Activated naive CD8-positive, alpha-beta T cell treated with anti-CD3 and anti-CD28 coated beads, Interleukin-2, amount 50 U/mL, for 24 hours (primary cell): ENCODE measurements at regions not wholly inside any gene's neighbourhood (a gene's known extent, or its start where the extent isn't known, plus 50 kb on each side); places are given as distances from the start of the nearest gene placed in this dataset.
"Not testable (repeated sequence)": the region's sequence is repeated elsewhere in the genome, so short reads cannot be mapped to it uniquely, and the experiment has no call there.

Experiments used
- ATAC-seq: fragments of 150-1000 bp; cut with Tn5 transposase; one replicate; pipeline ENCODE4 v1.10.0; 2021
- DNase-seq: peaks from one replicate; pipeline ENCODE4 v3.0.0; 2021
- H3K27ac Mint-ChIP-seq: one replicate; pipeline ENCODE4 v1.8.0; 2021; ENCODE audit warnings: mild to moderate bottlenecking, mixed read lengths
- H3K27me3 Mint-ChIP-seq: one replicate; pipeline ENCODE4 v1.8.0; 2021; ENCODE audit warnings: mixed read lengths
- H3K36me3 Mint-ChIP-seq: one replicate; pipeline ENCODE4 v1.8.0; 2021; ENCODE audit warnings: low read depth, mixed read lengths
- H3K4me1 Mint-ChIP-seq: one replicate; pipeline ENCODE4 v1.8.0; 2021; ENCODE audit warnings: mixed read lengths
- H3K4me3 Mint-ChIP-seq: one replicate; pipeline ENCODE4 v1.8.0; 2021; ENCODE audit warnings: mild to moderate bottlenecking, moderate library complexity, mixed read lengths
- H3K9me3 Mint-ChIP-seq: one replicate; pipeline ENCODE4 v1.8.0; 2021; ENCODE audit warnings: mixed read lengths

- Mint-ChIP-seq H3K27me3 (no peaks in the 10 kb centered on the region), H3K4me1 (no peaks in the 10 kb centered on the region), H3K36me3 (no peaks in the 10 kb centered on the region), H3K27ac (no peak overlapping the region), H3K9me3 (no peaks in the 10 kb centered on the region), H3K4me3 (no peak overlapping the region)
- no peak for ATAC-seq
- no peak for DNase-seq
Observed at GRCh38 chr3:182414586-182414985, 378.7 kb upstream of the ATP11B start.

GRCh38 chr3:182420741-182421140 is 372.6 kb upstream of the ATP11B start:
- H3K4me1 Mint-ChIP-seq: no peaks in the 10 kb centered on the region
- H3K27ac Mint-ChIP-seq: no peak overlapping the region
- H3K4me3 Mint-ChIP-seq: no peak overlapping the region
- H3K27me3 Mint-ChIP-seq: no peaks in the 10 kb centered on the region
- DNase-seq (no peak), ATAC-seq (no peak)
- H3K9me3 Mint-ChIP-seq: no peaks in the 10 kb centered on the region
- no peaks in the 10 kb centered on the region for H3K36me3 Mint-ChIP-seq

- Mint-ChIP-seq H3K27me3 (no peaks in the 10 kb centered on the region), H3K36me3 (no peaks in the 10 kb centered on the region), H3K4me3 (no peak overlapping the region), H3K27ac (no peak overlapping the region), H3K9me3 (no peaks in the 10 kb centered on the region), H3K4me1 (no peaks in the 10 kb centered on the region)
- DNase-seq (no peak), ATAC-seq (no peak)
Observed at GRCh38 chr3:182424006-182424405, 369.3 kb upstream of the ATP11B start.

GRCh38 chr3:182425926-182426718 is 367.2 kb upstream of the ATP11B start:
- not testable (repeated sequence) for ATAC-seq, H3K27ac Mint-ChIP-seq, H3K9me3 Mint-ChIP-seq, H3K27me3 Mint-ChIP-seq, H3K4me1 Mint-ChIP-seq, DNase-seq, H3K4me3 Mint-ChIP-seq, H3K36me3 Mint-ChIP-seq

GRCh38 chr3:182431972-182432371 is 361.3 kb upstream of the ATP11B start:
- not testable (repeated sequence) for H3K36me3 Mint-ChIP-seq, ATAC-seq, H3K4me1 Mint-ChIP-seq, H3K4me3 Mint-ChIP-seq, H3K27me3 Mint-ChIP-seq, DNase-seq, H3K9me3 Mint-ChIP-seq, H3K27ac Mint-ChIP-seq

- H3K36me3 Mint-ChIP-seq: no peaks in the 10 kb centered on the region
- no peaks in the 10 kb centered on the region for H3K9me3 Mint-ChIP-seq
- ATAC-seq (no peak), DNase-seq (no peak)
- no peaks in the 10 kb centered on the region for H3K27me3 Mint-ChIP-seq
- H3K4me1 Mint-ChIP-seq: no peaks in the 10 kb centered on the region
- H3K4me3 Mint-ChIP-seq: no peak overlapping the region
- H3K27ac Mint-ChIP-seq: no peak overlapping the region
Observed at GRCh38 chr3:182435860-182436259, 357.4 kb upstream of the ATP11B start.

GRCh38 chr3:182436547-182436946 is 356.8 kb upstream of the ATP11B start:
- DNase-seq: no peak
- H3K27ac Mint-ChIP-seq: no peak overlapping the region
- no peaks in the 10 kb centered on the region for H3K27me3 Mint-ChIP-seq
- H3K4me1 Mint-ChIP-seq: no peaks in the 10 kb centered on the region
- no peak overlapping the region for H3K4me3 Mint-ChIP-seq
- H3K36me3 Mint-ChIP-seq: no peaks in the 10 kb centered on the region
- no peak for ATAC-seq
- no peaks in the 10 kb centered on the region for H3K9me3 Mint-ChIP-seq

GRCh38 chr3:182438398-182438797 is 354.9 kb upstream of the ATP11B start:
- no peak for DNase-seq
- no peak for ATAC-seq
- H3K9me3 Mint-ChIP-seq: no peaks in the 10 kb centered on the region
- H3K4me1 Mint-ChIP-seq: no peaks in the 10 kb centered on the region
- no peaks in the 10 kb centered on the region for H3K27me3 Mint-ChIP-seq
- no peak overlapping the region for H3K27ac Mint-ChIP-seq
- H3K4me3 Mint-ChIP-seq: no peak overlapping the region
- H3K36me3 Mint-ChIP-seq: no peaks in the 10 kb centered on the region

- H3K27ac Mint-ChIP-seq: no peak overlapping the region
- H3K4me1 Mint-ChIP-seq: no peaks in the 10 kb centered on the region
- ATAC-seq: no peak
- no peaks in the 10 kb centered on the region for H3K9me3 Mint-ChIP-seq
- DNase-seq: no peak
- H3K4me3 Mint-ChIP-seq: no peak overlapping the region
- no peaks in the 10 kb centered on the region for H3K27me3 Mint-ChIP-seq
- H3K36me3 Mint-ChIP-seq: no peaks in the 10 kb centered on the region
Observed at GRCh38 chr3:182440101-182440500, 353.2 kb upstream of the ATP11B start.

GRCh38 chr3:182445576-182445975 is 347.7 kb upstream of the ATP11B start:
- H3K36me3 Mint-ChIP-seq: no peaks in the 10 kb centered on the region
- ATAC-seq: no peak
- H3K4me1 Mint-ChIP-seq: no peaks in the 10 kb centered on the region
- no peak for DNase-seq
- no peaks in the 10 kb centered on the region for H3K27me3 Mint-ChIP-seq
- H3K4me3 Mint-ChIP-seq: no peak overlapping the region
- H3K27ac Mint-ChIP-seq: no peak overlapping the region
- no peaks in the 10 kb centered on the region for H3K9me3 Mint-ChIP-seq

- H3K27me3 Mint-ChIP-seq: no peaks in the 10 kb centered on the region
- no peaks in the 10 kb centered on the region for H3K4me1 Mint-ChIP-seq
- peaks cover 8% of the 10 kb centered on the region for H3K9me3 Mint-ChIP-seq
- no peak for DNase-seq
- H3K4me3 Mint-ChIP-seq: no peak overlapping the region
- H3K27ac Mint-ChIP-seq: no peak overlapping the region
- no peak for ATAC-seq
- H3K36me3 Mint-ChIP-seq: no peaks in the 10 kb centered on the region
Observed at GRCh38 chr3:182450942-182451787, 342.1 kb upstream of the ATP11B start.

GRCh38 chr3:182451871-182452270 is 341.4 kb upstream of the ATP11B start:
- DNase-seq: no peak
- Mint-ChIP-seq H3K4me3 (no peak overlapping the region), H3K27ac (no peak overlapping the region), H3K27me3 (no peaks in the 10 kb centered on the region), H3K4me1 (no peaks in the 10 kb centered on the region), H3K9me3 (peaks cover 8% of the 10 kb centered on the region), H3K36me3 (no peaks in the 10 kb centered on the region)
- no peak for ATAC-seq

- no peak overlapping the region for H3K27ac Mint-ChIP-seq
- DNase-seq: no peak
- H3K36me3 Mint-ChIP-seq: no peaks in the 10 kb centered on the region
- H3K4me1 Mint-ChIP-seq: no peaks in the 10 kb centered on the region
- ATAC-seq: no peak
- H3K27me3 Mint-ChIP-seq: no peaks in the 10 kb centered on the region
- no peak overlapping the region for H3K4me3 Mint-ChIP-seq
- peaks cover 8% of the 10 kb centered on the region for H3K9me3 Mint-ChIP-seq
Observed at GRCh38 chr3:182455011-182455410, 338.3 kb upstream of the ATP11B start.

GRCh38 chr3:182460303-182460702 is 333.0 kb upstream of the ATP11B start:
- Mint-ChIP-seq H3K9me3 (peaks cover 11% of the 10 kb centered on the region), H3K27ac (no peak overlapping the region), H3K36me3 (no peaks in the 10 kb centered on the region), H3K27me3 (no peaks in the 10 kb centered on the region), H3K4me3 (no peak overlapping the region), H3K4me1 (no peaks in the 10 kb centered on the region)
- no peak for ATAC-seq
- DNase-seq: no peak

- H3K4me1 Mint-ChIP-seq: no peaks in the 10 kb centered on the region
- ATAC-seq: no peak
Observed at GRCh38 chr3:182462152-182462551, 331.2 kb upstream of the ATP11B start.

More at GRCh38 chr3:182462152-182462551, 331.2 kb upstream of the ATP11B start:
- Mint-ChIP-seq H3K9me3 (peaks cover 7% of the 10 kb centered on the region), H3K4me3 (no peak overlapping the region), H3K36me3 (no peaks in the 10 kb centered on the region), H3K27ac (no peak overlapping the region), H3K27me3 (no peaks in the 10 kb centered on the region)
- DNase-seq: no peak
